Glomerular visceral epithelial cell (primary cell): ENCODE measurements at regions not wholly inside any gene's neighbourhood (a gene's known extent, or its start where the extent isn't known, plus 50 kb on each side); places are given as distances from the start of the nearest gene placed in this dataset.

Source experiments
- DNase-seq: peaks from one replicate; pipeline ENCODE4 v3.0.0-alpha.2; 2016; ENCODE audit errors: extremely low spot score

DNA sequence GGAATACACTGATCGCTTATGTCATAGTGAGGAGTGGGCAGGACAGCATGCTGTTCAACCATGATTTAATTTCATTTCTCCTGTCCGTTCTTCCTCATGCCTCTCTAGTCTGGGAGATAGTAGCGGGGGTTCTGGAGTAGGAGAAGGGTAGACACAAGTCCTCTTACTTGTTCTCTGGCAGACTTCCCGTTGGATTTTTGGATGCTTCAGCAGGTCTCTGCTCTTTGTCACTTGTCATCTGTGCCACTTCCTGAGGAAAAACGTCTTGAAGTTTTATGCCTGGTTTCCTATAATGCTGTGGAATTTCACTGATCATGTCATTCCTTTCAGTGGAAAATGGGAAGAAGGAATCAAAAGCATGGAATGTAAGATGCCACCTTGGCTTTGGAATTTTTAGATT, 154.7 kb downstream of the GATB start:
- DNase-seq = no peak

DNA sequence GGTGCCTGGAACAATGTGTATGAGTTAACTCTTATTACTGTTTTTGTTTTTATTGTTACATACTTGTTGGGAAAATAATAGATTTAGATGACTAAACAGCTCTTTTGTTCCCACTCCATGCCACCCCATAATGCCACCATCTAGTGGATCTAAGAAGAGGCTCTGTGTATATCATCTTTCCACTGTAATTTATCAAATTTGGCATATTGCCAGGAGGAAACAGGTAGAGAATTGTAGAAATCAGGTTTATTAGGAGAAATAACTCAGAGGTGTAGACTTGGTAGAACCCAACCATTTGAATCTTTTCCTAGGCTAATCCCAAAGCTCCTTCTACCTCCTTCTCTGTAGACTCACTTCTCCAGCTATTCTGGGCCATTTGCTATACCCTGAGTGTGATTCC, 150.6 kb downstream of the GATB start:
- no peak for DNase-seq

GRCh38 chr4:151611960-151612359, 148.8 kb downstream of the GATB start:
- no peak for DNase-seq

DNA sequence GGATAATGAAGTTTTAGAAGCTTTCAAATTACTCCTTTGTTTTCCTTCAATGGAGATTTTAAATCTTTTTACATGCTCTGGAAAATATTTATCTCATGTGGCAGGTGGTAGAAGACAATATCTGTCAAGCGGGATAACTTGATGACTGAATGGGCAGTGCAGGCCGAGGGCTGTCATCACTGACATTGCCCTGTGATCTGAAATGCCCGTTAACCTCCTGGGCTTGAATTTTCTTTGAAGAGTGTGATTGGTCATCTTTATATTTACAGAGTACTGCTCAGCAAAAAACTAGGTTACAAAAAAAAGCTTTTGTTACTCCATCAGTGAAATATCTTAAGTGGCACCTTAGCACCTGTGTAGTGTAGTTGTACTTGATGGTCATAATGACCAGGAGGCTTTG, 147.5 kb downstream of the GATB start:
- DNase-seq = no peak

GRCh38 chr4:151614561-151614960, 146.2 kb downstream of the GATB start:
- DNase-seq = no peak

DNA sequence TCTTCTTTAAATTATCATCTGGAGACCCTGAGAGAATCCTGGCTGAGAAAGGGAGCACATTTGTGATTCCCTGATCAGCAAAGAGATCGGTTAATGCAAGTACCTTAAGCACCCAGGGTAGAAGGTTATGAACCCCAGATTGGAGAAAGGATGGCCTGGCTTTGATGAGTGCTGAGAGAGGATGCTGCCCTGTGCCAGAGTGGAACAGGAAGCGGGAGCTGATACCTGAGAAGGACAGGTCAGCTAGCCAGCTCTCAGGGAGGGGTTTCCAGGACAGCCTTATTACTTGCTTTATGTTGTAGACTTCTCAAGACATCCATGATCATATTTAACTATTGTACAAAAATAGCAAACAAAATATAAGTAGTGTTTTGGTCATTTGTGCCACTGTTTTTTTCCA, 141.9 kb downstream of the GATB start:
- DNase-seq = no peak

- no peak for DNase-seq
Measured at GRCh38 chr4:151620066-151620465, 140.7 kb downstream of the GATB start.
